Caco-2 (cell line): ENCODE measurements at regions not wholly inside any gene's neighbourhood (a gene's known extent, or its start where the extent isn't known, plus 50 kb on each side); places are given as distances from the start of the nearest gene placed in this dataset.

Source experiments
- BruUV-seq: library from RNA; stranded (reverse); fragments of 400-500 nt; replicated peaks from 2 replicates; lab custom pipeline; 2021; lab: Mats Ljungman, UMichigan
- CTCF ChIA-PET: fragments of 300-600 bp; sonication (Branson Sonifier 250); formaldehyde crosslinking; loops from one replicate; lab custom pipeline; 2022; ENCODE audit warnings: antibody characterized with exemption; lab: Charles Lee
- POLR2A ChIA-PET: fragments of 300-600 bp; sonication (Branson Sonifier 250); formaldehyde crosslinking; loops from one replicate; lab custom pipeline; 2022; ENCODE audit warnings: antibody characterized with exemption; lab: Charles Lee
- DNase-seq, 2 experiments: peaks; one replicate each; pipeline versions ENCODE4 v3.0.0 to v3.0.0-alpha.2; 2020 to 2022
- H3K27me3 ChIP-seq: replicated peaks from 2 replicates; pipeline ENCODE4 v1.6.0; 2011; ENCODE audit warnings: low read length; ENCODE audit not compliant: control insufficient read depth, insufficient read depth
- H3K36me3 ChIP-seq: 2 replicates; pipeline ENCODE4 v1.5.1; 2011; ENCODE audit warnings: low read length; ENCODE audit not compliant: control insufficient read depth, insufficient read depth
- H3K4me1 ChIP-seq: fragments of 250-450 bp; sonication (Bioruptor Pico); 2 replicates; pipeline ENCODE4 v1.5.1; 2020; ENCODE audit warnings: mild to moderate bottlenecking
- H3K4me3 ChIP-seq: 2 replicates; pipeline ENCODE4 v1.5.1; 2011; ENCODE audit warnings: low read depth, mild to moderate bottlenecking, control low read depth, low read length
- H3K9me3 ChIP-seq: fragments of 250-450 bp; sonication (Bioruptor Pico); 2 replicates; pipeline ENCODE4 v1.5.1; 2020; ENCODE audit warnings: mild to moderate bottlenecking, moderate library complexity
- H3K27ac Mint-ChIP-seq: one replicate; pipeline ENCODE4 v1.8.0; 2022; ENCODE audit warnings: mixed read lengths; ENCODE audit not compliant: unreplicated experiment
- H3K27me3 Mint-ChIP-seq: one replicate; pipeline ENCODE4 v1.8.0; 2022; ENCODE audit warnings: mixed read lengths; ENCODE audit not compliant: insufficient read depth, unreplicated experiment
- H3K36me3 Mint-ChIP-seq: one replicate; pipeline ENCODE4 v1.8.0; 2022; ENCODE audit warnings: mild to moderate bottlenecking, mixed read lengths; ENCODE audit not compliant: insufficient read depth, unreplicated experiment
- H3K4me1 Mint-ChIP-seq: one replicate; pipeline ENCODE4 v1.8.0; 2022; ENCODE audit warnings: low read depth, mixed read lengths; ENCODE audit not compliant: unreplicated experiment
- H3K4me3 Mint-ChIP-seq: one replicate; pipeline ENCODE4 v1.8.0; 2022; ENCODE audit warnings: mild to moderate bottlenecking, moderate library complexity, mixed read lengths; ENCODE audit not compliant: unreplicated experiment
- H3K9me3 Mint-ChIP-seq: one replicate; pipeline ENCODE4 v1.8.0; 2022; ENCODE audit warnings: mixed read lengths; ENCODE audit not compliant: unreplicated experiment
- CTCF ChIP-seq, 2 experiments: fragments of 200-600 bp in 1 of 2; IDR thresholded peaks; 1 replicate in 1 of 2; 2 replicates in 1 of 2; pipeline versions ENCODE4 v1.5.1 to v1.8.0; 2011 to 2022; ENCODE audit warnings: antibody characterized with exemption in 1 of 2, control low read depth in 1 of 2, inconsistent platforms in 1 of 2, low read depth in 1 of 2, low read length in 1 of 2, mild to moderate bottlenecking in 1 of 2, moderate library complexity in 1 of 2; ENCODE audit not compliant: insufficient read depth in 1 of 2, severe bottlenecking in 1 of 2, unreplicated experiment in 1 of 2
- intact Hi-C: fragments of 100-400 bp; cut with micrococcal nuclease; formaldehyde crosslinking; loops from one replicate; pipeline ENCODE4 v1.10.0; 2022; ENCODE audit not compliant: unreplicated experiment

- Histone ChIP-seq H3K27me3 (no peaks in the 10 kb centered on the region), H3K4me1 (no peaks in the 10 kb centered on the region), H3K4me3 (no peak overlapping the region), H3K36me3 (no peaks in the 10 kb centered on the region), H3K9me3 (no peaks in the 10 kb centered on the region)
- H3K36me3 Mint-ChIP-seq: no peaks in the 10 kb centered on the region
- H3K4me1 Mint-ChIP-seq: no peaks in the 10 kb centered on the region
- H3K27ac Mint-ChIP-seq: no peak overlapping the region
- BruUV-seq: no TSS peak
- intact Hi-C loops: no loop called here
- H3K27me3 Mint-ChIP-seq: peaks cover 4% of the 10 kb centered on the region
- ChIA-PET CTCF (no interaction called here), POLR2A (no interaction called here)
- H3K9me3 Mint-ChIP-seq: no peaks in the 10 kb centered on the region
- H3K4me3 Mint-ChIP-seq: no peak overlapping the region
- TF ChIP-seq CTCF (IDR thresholded peaks at IDR 0.05; ENCODE audit: insufficient read depth in 1 of 2, low read depth in 1 of 2, low read length in 1 of 2, severe bottlenecking in 1 of 2, unreplicated experiment in 1 of 2): no peak
- DNase-seq: no peak
These were observed 457.4 kb downstream of the TBC1D4 start for GRCh38 chr13:75024602-75025001.

- no peak for TF ChIP-seq CTCF (IDR thresholded peaks at IDR 0.05; ENCODE audit: insufficient read depth in 1 of 2, low read depth in 1 of 2, low read length in 1 of 2, severe bottlenecking in 1 of 2, unreplicated experiment in 1 of 2)
- Histone ChIP-seq H3K4me3 (no peak overlapping the region), H3K4me1 (no peaks in the 10 kb centered on the region), H3K9me3 (no peaks in the 10 kb centered on the region), H3K27me3 (no peaks in the 10 kb centered on the region), H3K36me3 (no peaks in the 10 kb centered on the region)
- H3K36me3 Mint-ChIP-seq: no peaks in the 10 kb centered on the region
- no peak overlapping the region for H3K4me3 Mint-ChIP-seq
- no peak for DNase-seq
- no peaks in the 10 kb centered on the region for H3K9me3 Mint-ChIP-seq
- CTCF ChIA-PET: no interaction called here
- peaks cover 4% of the 10 kb centered on the region for H3K27me3 Mint-ChIP-seq
- intact Hi-C loops: no loop called here
- no peak overlapping the region for H3K27ac Mint-ChIP-seq
- POLR2A ChIA-PET: no interaction called here
- H3K4me1 Mint-ChIP-seq: no peaks in the 10 kb centered on the region
- no TSS peak for BruUV-seq
These were observed 458.4 kb downstream of the TBC1D4 start for GRCh38 chr13:75023609-75024008.

- peaks cover 6% of the 10 kb centered on the region for H3K27me3 Mint-ChIP-seq
- no peak overlapping the region for H3K4me3 Mint-ChIP-seq
- intact Hi-C loops: no loop called here
- ChIA-PET POLR2A (no interaction called here), CTCF (no interaction called here)
- H3K27ac Mint-ChIP-seq: no peak overlapping the region
- Histone ChIP-seq H3K4me3 (no peak overlapping the region), H3K4me1 (no peaks in the 10 kb centered on the region), H3K27me3 (no peaks in the 10 kb centered on the region), H3K9me3 (no peaks in the 10 kb centered on the region), H3K36me3 (no peaks in the 10 kb centered on the region)
- DNase-seq: no peak
- no TSS peak for BruUV-seq
- no peaks in the 10 kb centered on the region for H3K36me3 Mint-ChIP-seq
- TF ChIP-seq CTCF (IDR thresholded peaks at IDR 0.05; ENCODE audit: insufficient read depth in 1 of 2, low read depth in 1 of 2, low read length in 1 of 2, severe bottlenecking in 1 of 2, unreplicated experiment in 1 of 2): no peak
- H3K9me3 Mint-ChIP-seq: no peaks in the 10 kb centered on the region
- H3K4me1 Mint-ChIP-seq: no peaks in the 10 kb centered on the region
These were observed 460.8 kb downstream of the TBC1D4 start for GRCh38 chr13:75021151-75021550.
